ENCODE measurements at regions not wholly inside any gene's neighbourhood (a gene's known extent, or its start where the extent isn't known, plus 50 kb on each side); places are given as distances from the start of the nearest gene placed in this dataset.

DNA sequence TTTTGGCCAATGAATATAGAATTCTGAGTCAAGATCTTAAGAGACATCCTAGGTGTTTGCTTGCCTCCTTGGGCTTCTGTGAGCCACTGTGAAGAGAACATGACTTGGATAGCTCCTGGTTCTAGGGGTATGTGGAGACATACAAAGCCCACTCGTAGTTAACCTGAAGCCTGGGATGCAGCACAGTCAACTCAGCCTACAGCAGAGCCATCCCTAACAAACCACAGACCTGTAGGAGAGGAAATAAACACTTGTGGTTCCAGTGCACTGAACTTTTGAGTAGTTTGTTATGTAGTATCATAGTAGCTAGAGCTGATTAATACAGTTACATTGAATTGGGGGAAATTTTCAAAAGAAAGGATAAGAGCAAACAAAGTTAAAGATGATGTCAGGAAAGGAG lies 474.4 kb upstream of the HSF2 start:
- ATAC-seq, result no peak
- WGBS (ENCODE audit: insufficient coverage), result 60% methylated on average over 1 of the region's 1 CpG
- no peaks in the 10 kb centered on the region for H3K36me3 Mint-ChIP-seq

DNA sequence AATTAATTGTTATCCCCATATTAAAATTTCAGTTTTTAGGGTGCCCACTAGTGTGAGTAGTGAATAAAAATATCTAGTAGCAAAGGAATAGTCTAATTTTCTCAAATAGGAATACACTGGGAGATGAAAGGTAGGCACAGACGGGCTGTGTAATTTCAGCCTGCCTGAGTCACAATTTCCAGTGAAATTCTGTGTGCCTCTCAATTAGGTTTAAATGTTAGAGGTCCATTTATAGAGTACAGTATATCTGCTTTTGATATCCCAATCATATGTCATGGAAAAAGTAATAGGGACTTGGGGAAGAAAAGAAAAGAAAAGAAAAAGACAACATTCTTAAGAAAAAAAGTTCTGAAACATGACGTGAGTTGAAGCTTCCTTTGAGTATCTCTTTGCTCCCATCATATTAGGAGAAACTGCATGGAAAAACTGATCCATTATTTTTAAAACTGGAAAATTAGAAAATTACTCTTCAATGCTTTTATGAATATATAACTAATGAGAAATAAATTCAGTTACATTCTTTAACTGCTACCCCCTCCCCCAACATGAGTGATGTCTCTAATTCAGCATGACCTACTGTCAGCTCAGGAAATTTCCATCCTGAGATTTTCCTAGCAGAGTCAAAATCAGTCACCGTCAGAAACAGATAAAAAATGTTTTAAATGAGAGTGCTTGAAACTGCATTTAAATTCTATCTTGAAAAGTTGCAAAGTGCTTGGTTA lies 473.8 kb upstream of the HSF2 start:
- H3K27ac ChIP-seq (ENCODE audit: low read length), result no peak overlapping the region
- TF ChIP-seq, protein P1, sequence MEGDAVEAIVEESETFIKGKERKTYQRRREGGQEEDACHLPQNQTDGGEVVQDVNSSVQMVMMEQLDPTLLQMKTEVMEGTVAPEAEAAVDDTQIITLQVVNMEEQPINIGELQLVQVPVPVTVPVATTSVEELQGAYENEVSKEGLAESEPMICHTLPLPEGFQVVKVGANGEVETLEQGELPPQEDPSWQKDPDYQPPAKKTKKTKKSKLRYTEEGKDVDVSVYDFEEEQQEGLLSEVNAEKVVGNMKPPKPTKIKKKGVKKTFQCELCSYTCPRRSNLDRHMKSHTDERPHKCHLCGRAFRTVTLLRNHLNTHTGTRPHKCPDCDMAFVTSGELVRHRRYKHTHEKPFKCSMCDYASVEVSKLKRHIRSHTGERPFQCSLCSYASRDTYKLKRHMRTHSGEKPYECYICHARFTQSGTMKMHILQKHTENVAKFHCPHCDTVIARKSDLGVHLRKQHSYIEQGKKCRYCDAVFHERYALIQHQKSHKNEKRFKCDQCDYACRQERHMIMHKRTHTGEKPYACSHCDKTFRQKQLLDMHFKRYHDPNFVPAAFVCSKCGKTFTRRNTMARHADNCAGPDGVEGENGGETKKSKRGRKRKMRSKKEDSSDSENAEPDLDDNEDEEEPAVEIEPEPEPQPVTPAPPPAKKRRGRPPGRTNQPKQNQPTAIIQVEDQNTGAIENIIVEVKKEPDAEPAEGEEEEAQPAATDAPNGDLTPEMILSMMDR (IDR thresholded peaks at IDR 0.05), result no peak
- H3K9me3 Mint-ChIP-seq, result peaks cover 0 to 8% of the 10 kb centered on the region in 2 donors
- no peak overlapping the region for H3K27ac Mint-ChIP-seq
- H3K27me3 Mint-ChIP-seq (ENCODE audit: low read depth in 2 of 2), result no peaks in the 10 kb centered on the region
- 80% methylated on average over 2 of the region's 3 CpGs for WGBS (ENCODE audit: insufficient coverage)
- H3K36me3 Mint-ChIP-seq, result no peaks in the 10 kb centered on the region
- H3K4me3 Mint-ChIP-seq, result no peak overlapping the region
- ATAC-seq, result no peak
- H3K27me3 ChIP-seq (ENCODE audit: control insufficient read depth, insufficient read depth, low read length), result no peaks in the 10 kb centered on the region
- intact Hi-C loops (cut with micrococcal nuclease), result no loop called here
- no peaks in the 10 kb centered on the region for H3K36me3 ChIP-seq (ENCODE audit: control insufficient read depth, insufficient read depth, low read length)
- H3K4me1 ChIP-seq (ENCODE audit: control insufficient read depth, insufficient read depth, low read length), result no peaks in the 10 kb centered on the region
- no peaks in the 10 kb centered on the region for H3K9me3 ChIP-seq (ENCODE audit: control insufficient read depth, insufficient read depth, low read length)
- DNase-seq, result no peak
- H3K4me3 ChIP-seq (ENCODE audit: low read length), result no peak overlapping the region
- H3K4me1 Mint-ChIP-seq, result no peaks in the 10 kb centered on the region

More for the DNA sequence above, 474.4 kb upstream of the HSF2 start:
- H3K27me3 Mint-ChIP-seq (ENCODE audit: low read depth in 2 of 2), result no peaks in the 10 kb centered on the region
- no peak for DNase-seq
- no peaks in the 10 kb centered on the region for H3K4me1 Mint-ChIP-seq
- Histone ChIP-seq H3K4me1 (ENCODE audit: control insufficient read depth, insufficient read depth, low read length) (no peaks in the 10 kb centered on the region), H3K9me3 (ENCODE audit: control insufficient read depth, insufficient read depth, low read length) (no peaks in the 10 kb centered on the region), H3K4me3 (ENCODE audit: low read length) (no peak overlapping the region), H3K27me3 (ENCODE audit: control insufficient read depth, insufficient read depth, low read length) (no peaks in the 10 kb centered on the region), H3K27ac (ENCODE audit: low read length) (no peak overlapping the region), H3K36me3 (ENCODE audit: control insufficient read depth, insufficient read depth, low read length) (no peaks in the 10 kb centered on the region)
- TF ChIP-seq, protein P1 (IDR thresholded peaks at IDR 0.05), result no peak
- no peak overlapping the region for H3K4me3 Mint-ChIP-seq
- H3K27ac Mint-ChIP-seq, result no peak overlapping the region
- intact Hi-C loops (cut with micrococcal nuclease), result no loop called here
- H3K9me3 Mint-ChIP-seq, result peaks cover 0 to 8% of the 10 kb centered on the region in 2 donors

DNA sequence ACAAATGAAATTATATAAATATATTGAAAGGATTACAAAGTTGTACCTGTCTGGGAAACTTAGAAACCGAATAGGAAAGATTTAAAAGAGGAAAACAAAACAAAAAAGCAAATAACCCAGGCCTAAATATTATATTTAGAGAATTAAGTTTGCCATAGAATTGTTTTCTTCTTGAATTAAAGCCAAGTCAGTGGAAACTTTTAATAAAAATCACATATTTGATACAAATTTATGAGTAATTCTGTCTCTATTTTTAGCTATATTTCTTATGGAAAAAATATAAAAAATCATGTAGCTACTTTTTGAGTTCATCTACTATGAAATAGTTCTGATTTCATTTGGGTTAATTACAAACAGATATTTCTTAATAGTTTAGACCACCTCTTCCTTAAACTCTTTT lies 470.2 kb upstream of the HSF2 start:
- DNase-seq (no peak), ATAC-seq (no peak)
- H3K4me1 ChIP-seq (ENCODE audit: control insufficient read depth, insufficient read depth, low read length), result no peaks in the 10 kb centered on the region
- H3K4me3 Mint-ChIP-seq, result no peak overlapping the region
- H3K36me3 ChIP-seq (ENCODE audit: control insufficient read depth, insufficient read depth, low read length), result no peaks in the 10 kb centered on the region
- H3K9me3 ChIP-seq (ENCODE audit: control insufficient read depth, insufficient read depth, low read length), result no peaks in the 10 kb centered on the region
- intact Hi-C loops (cut with micrococcal nuclease), result no loop called here
- H3K4me3 ChIP-seq (ENCODE audit: low read length), result no peak overlapping the region
- WGBS (ENCODE audit: insufficient coverage), result no CpG with 5 or more reads among the region's 1 CpG
- H3K27me3 Mint-ChIP-seq (ENCODE audit: low read depth in 2 of 2), result no peaks in the 10 kb centered on the region
- H3K9me3 Mint-ChIP-seq, result peaks cover 2 to 14% of the 10 kb centered on the region in 2 donors
- TF ChIP-seq, protein P1 (IDR thresholded peaks at IDR 0.05), result no peak
- no peaks in the 10 kb centered on the region for H3K4me1 Mint-ChIP-seq
- H3K36me3 Mint-ChIP-seq, result no peaks in the 10 kb centered on the region
- H3K27me3 ChIP-seq (ENCODE audit: control insufficient read depth, insufficient read depth, low read length), result no peaks in the 10 kb centered on the region
- no peak overlapping the region for H3K27ac ChIP-seq (ENCODE audit: low read length)
- H3K27ac Mint-ChIP-seq, result no peak overlapping the region
